Mammary epithelial cell (primary cell): ENCODE measurements at regions not wholly inside any gene's neighbourhood (a gene's known extent, or its start where the extent isn't known, plus 50 kb on each side); places are given as distances from the start of the nearest gene placed in this dataset.

ENCODE experiments used
- CTCF ChIP-seq, 2 donors: IDR thresholded peaks in 1 of 2; conservative IDR thresholded peaks in 1 of 2; 2 replicates each; pipeline ENCODE4 v1.5.1; 2011 to 2012; ENCODE audit warnings: inconsistent platforms in 2 of 2, low read length in 2 of 2, mild to moderate bottlenecking in 2 of 2, control low read depth in 1 of 2, low read depth in 1 of 2; ENCODE audit not compliant: insufficient read depth in 1 of 2; ENCODE audit errors: extremely low read depth in 1 of 2
- EZH2 ChIP-seq: IDR thresholded peaks from 2 replicates; pipeline ENCODE4 v1.6.1; 2012; ENCODE audit warnings: low read length, inconsistent platforms, borderline replicate concordance

- no peak for TF ChIP-seq CTCF (conservative IDR thresholded peaks at IDR 0.05 in 1 of 2, IDR thresholded peaks at IDR 0.05 in 1 of 2; ENCODE audit: extremely low read depth in 1 of 2, insufficient read depth in 1 of 2, low read depth in 1 of 2, low read length in 2 of 2)
- no peak for TF ChIP-seq EZH2
Measured at GRCh38 chr2:7632420-7632819, 715.2 kb downstream of the RNF144A start.
